Testis (tissue), 2 donors: ENCODE measurements at regions not wholly inside any gene's neighbourhood (a gene's known extent, or its start where the extent isn't known, plus 50 kb on each side); places are given as distances from the start of the nearest gene placed in this dataset.

ENCODE experiments used
- POLR2A ChIP-seq: fragments of 450-650 bp; IDR thresholded peaks from one replicate; pipeline ENCODE4 v1.6.1; 2017; ENCODE audit warnings: antibody characterized with exemption, mild to moderate bottlenecking, moderate library complexity
- TF ChIP-seq, protein P1 (sequence below), 3 experiments: fragments of 450-650 bp in 2 of 3; fragments of 200-600 bp in 1 of 3; sonication (generic) in 1 of 3; IDR thresholded peaks; one replicate each; pipeline ENCODE4 v1.5.1; 2016 to 2019; ENCODE audit warnings: antibody characterized with exemption in 3 of 3, mild to moderate bottlenecking in 2 of 3, moderate library complexity in 1 of 3

GRCh38 chr17:5843366-5844026 is 226.7 kb upstream of the WSCD1 start:
- TF ChIP-seq, protein P1, sequence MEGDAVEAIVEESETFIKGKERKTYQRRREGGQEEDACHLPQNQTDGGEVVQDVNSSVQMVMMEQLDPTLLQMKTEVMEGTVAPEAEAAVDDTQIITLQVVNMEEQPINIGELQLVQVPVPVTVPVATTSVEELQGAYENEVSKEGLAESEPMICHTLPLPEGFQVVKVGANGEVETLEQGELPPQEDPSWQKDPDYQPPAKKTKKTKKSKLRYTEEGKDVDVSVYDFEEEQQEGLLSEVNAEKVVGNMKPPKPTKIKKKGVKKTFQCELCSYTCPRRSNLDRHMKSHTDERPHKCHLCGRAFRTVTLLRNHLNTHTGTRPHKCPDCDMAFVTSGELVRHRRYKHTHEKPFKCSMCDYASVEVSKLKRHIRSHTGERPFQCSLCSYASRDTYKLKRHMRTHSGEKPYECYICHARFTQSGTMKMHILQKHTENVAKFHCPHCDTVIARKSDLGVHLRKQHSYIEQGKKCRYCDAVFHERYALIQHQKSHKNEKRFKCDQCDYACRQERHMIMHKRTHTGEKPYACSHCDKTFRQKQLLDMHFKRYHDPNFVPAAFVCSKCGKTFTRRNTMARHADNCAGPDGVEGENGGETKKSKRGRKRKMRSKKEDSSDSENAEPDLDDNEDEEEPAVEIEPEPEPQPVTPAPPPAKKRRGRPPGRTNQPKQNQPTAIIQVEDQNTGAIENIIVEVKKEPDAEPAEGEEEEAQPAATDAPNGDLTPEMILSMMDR (IDR thresholded peaks at IDR 0.05): no peak
- TF ChIP-seq POLR2A: no peak
